Panc1 (cell line): ENCODE measurements at regions not wholly inside any gene's neighbourhood (a gene's known extent, or its start where the extent isn't known, plus 50 kb on each side); places are given as distances from the start of the nearest gene placed in this dataset.

Experiments used
- ATAC-seq: fragments of 200-7000 bp; cut with Tn5 transposase; 2 replicates; pipeline ENCODE4 v1.9.1; 2020; ENCODE audit warnings: mild to moderate bottlenecking, moderate library complexity
- BruUV-seq: library from RNA; stranded (reverse); fragments of 400-500 nt; replicated peaks from 2 replicates; lab custom pipeline; 2021; lab: Mats Ljungman, UMichigan
- CTCF ChIA-PET: fragments of 300-600 bp; sonication (Branson Sonifier 250); formaldehyde crosslinking; loops from one replicate; lab custom pipeline; 2022; ENCODE audit warnings: antibody characterized with exemption; lab: Charles Lee
- POLR2A ChIA-PET: fragments of 300-600 bp; sonication (Branson Sonifier 250); formaldehyde crosslinking; loops from one replicate; lab custom pipeline; 2022; ENCODE audit warnings: antibody characterized with exemption; lab: Charles Lee
- DNase-seq: peaks from one replicate; pipeline ENCODE4 v3.0.0-alpha.2; 2010; ENCODE audit warnings: low read depth, low spot score
- H3K27ac ChIP-seq: 2 replicates; pipeline ENCODE4 v1.5.1; 2011; ENCODE audit warnings: mild to moderate bottlenecking, low read length, inconsistent platforms
- H3K27me3 ChIP-seq: fragments of 200-500 bp; sonication (Bioruptor generic); 2 replicates; pipeline ENCODE4 v1.6.0; 2014; ENCODE audit warnings: low read length, inconsistent platforms; ENCODE audit not compliant: control insufficient read depth, insufficient read depth
- H3K36me3 ChIP-seq: fragments of 200-500 bp; sonication (Bioruptor generic); 2 replicates; pipeline ENCODE4 v1.5.1; 2014; ENCODE audit warnings: inconsistent platforms, mild to moderate bottlenecking, low read length, moderate library complexity; ENCODE audit not compliant: control insufficient read depth, insufficient read depth
- H3K4me1 ChIP-seq: 2 replicates; pipeline ENCODE4 v1.5.1; 2011; ENCODE audit warnings: inconsistent platforms, mild to moderate bottlenecking, low read length, moderate library complexity; ENCODE audit not compliant: control insufficient read depth, insufficient read depth
- H3K4me3 ChIP-seq, 2 experiments: 2 replicates each; pipeline ENCODE4 v1.5.1; 2011 to 2012; ENCODE audit warnings: low read depth in 2 of 2, low read length in 2 of 2, mild to moderate bottlenecking in 2 of 2, inconsistent platforms in 1 of 2, moderate library complexity in 1 of 2
- H3K9me3 ChIP-seq: fragments of 200-500 bp; sonication (Bioruptor generic); 2 replicates; pipeline ENCODE4 v1.5.1; 2014; ENCODE audit warnings: low read depth, mild to moderate bottlenecking, inconsistent platforms, low read length, moderate library complexity; ENCODE audit not compliant: control insufficient read depth, insufficient read depth
- POLR2AphosphoS5 ChIP-seq: IDR thresholded peaks from 2 replicates; pipeline ENCODE4 v1.6.1; 2012; ENCODE audit warnings: mild to moderate bottlenecking, low read depth, low read length, moderate library complexity
- SIN3A ChIP-seq: IDR thresholded peaks from 2 replicates; pipeline ENCODE4 v1.6.1; 2012; ENCODE audit warnings: low read depth, mild to moderate bottlenecking, low read length, moderate library complexity, borderline replicate concordance; ENCODE audit not compliant: insufficient read depth
- TCF7L2 ChIP-seq: IDR thresholded peaks from 2 replicates; pipeline ENCODE4 v1.6.1; 2011; ENCODE audit warnings: mild to moderate bottlenecking, low read depth, low read length, inconsistent platforms
- in situ Hi-C: cut with HindIII; loops from 2 replicates; pipeline ENCODE4 v1.10.0; 2016; ENCODE audit warnings: low sequenced_read_pairs, low pct_unique_long_range_greater_than_20kb
- intact Hi-C: fragments of 100-400 bp; cut with micrococcal nuclease; formaldehyde crosslinking; loops from one replicate; pipeline ENCODE4 v1.10.0; 2022; ENCODE audit not compliant: unreplicated experiment
- TF ChIP-seq, protein P1 (sequence below): fragments of 450-650 bp; IDR thresholded peaks from 2 replicates; pipeline ENCODE4 v1.5.1; 2017; ENCODE audit warnings: mild to moderate bottlenecking
- TF ChIP-seq, protein P2 (sequence below), 2 experiments: IDR thresholded peaks; 2 replicates each; pipeline ENCODE4 v1.6.1; 2011 to 2012; ENCODE audit warnings: low read depth in 2 of 2, control low read depth in 1 of 2, low read length in 1 of 2, mild to moderate bottlenecking in 1 of 2, moderate library complexity in 1 of 2; ENCODE audit not compliant: insufficient read depth in 1 of 2

- ChIA-PET POLR2A (no interaction called here), CTCF (no interaction called here)
- BruUV-seq, result no TSS peak
- Histone ChIP-seq H3K4me3 (no peak overlapping the region), H3K27me3 (no peaks in the 10 kb centered on the region; the same call in 1 of the 2 replicates), H3K36me3 (no peaks in the 10 kb centered on the region), H3K9me3 (no peaks in the 10 kb centered on the region), H3K4me1 (no peaks in the 10 kb centered on the region), H3K27ac (no peak overlapping the region)
- in situ Hi-C loops (no loop called here), intact Hi-C loops (no loop called here)
- ATAC-seq, result no peak
- TF ChIP-seq SIN3A (no peak), TCF7L2 (no peak), POLR2AphosphoS5 (no peak)
- TF ChIP-seq, protein P1, sequence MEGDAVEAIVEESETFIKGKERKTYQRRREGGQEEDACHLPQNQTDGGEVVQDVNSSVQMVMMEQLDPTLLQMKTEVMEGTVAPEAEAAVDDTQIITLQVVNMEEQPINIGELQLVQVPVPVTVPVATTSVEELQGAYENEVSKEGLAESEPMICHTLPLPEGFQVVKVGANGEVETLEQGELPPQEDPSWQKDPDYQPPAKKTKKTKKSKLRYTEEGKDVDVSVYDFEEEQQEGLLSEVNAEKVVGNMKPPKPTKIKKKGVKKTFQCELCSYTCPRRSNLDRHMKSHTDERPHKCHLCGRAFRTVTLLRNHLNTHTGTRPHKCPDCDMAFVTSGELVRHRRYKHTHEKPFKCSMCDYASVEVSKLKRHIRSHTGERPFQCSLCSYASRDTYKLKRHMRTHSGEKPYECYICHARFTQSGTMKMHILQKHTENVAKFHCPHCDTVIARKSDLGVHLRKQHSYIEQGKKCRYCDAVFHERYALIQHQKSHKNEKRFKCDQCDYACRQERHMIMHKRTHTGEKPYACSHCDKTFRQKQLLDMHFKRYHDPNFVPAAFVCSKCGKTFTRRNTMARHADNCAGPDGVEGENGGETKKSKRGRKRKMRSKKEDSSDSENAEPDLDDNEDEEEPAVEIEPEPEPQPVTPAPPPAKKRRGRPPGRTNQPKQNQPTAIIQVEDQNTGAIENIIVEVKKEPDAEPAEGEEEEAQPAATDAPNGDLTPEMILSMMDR, result no peak
- TF ChIP-seq, protein P2, sequence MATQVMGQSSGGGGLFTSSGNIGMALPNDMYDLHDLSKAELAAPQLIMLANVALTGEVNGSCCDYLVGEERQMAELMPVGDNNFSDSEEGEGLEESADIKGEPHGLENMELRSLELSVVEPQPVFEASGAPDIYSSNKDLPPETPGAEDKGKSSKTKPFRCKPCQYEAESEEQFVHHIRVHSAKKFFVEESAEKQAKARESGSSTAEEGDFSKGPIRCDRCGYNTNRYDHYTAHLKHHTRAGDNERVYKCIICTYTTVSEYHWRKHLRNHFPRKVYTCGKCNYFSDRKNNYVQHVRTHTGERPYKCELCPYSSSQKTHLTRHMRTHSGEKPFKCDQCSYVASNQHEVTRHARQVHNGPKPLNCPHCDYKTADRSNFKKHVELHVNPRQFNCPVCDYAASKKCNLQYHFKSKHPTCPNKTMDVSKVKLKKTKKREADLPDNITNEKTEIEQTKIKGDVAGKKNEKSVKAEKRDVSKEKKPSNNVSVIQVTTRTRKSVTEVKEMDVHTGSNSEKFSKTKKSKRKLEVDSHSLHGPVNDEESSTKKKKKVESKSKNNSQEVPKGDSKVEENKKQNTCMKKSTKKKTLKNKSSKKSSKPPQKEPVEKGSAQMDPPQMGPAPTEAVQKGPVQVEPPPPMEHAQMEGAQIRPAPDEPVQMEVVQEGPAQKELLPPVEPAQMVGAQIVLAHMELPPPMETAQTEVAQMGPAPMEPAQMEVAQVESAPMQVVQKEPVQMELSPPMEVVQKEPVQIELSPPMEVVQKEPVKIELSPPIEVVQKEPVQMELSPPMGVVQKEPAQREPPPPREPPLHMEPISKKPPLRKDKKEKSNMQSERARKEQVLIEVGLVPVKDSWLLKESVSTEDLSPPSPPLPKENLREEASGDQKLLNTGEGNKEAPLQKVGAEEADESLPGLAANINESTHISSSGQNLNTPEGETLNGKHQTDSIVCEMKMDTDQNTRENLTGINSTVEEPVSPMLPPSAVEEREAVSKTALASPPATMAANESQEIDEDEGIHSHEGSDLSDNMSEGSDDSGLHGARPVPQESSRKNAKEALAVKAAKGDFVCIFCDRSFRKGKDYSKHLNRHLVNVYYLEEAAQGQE (IDR thresholded peaks at IDR 0.05; ENCODE audit: insufficient read depth in 1 of 2, low read depth in 2 of 2, low read length in 1 of 2), result no peak
- no peak for DNase-seq
These were observed 106.0 kb upstream of the SYT6 start for GRCh38 chr1:114259511-114260160.

DNA sequence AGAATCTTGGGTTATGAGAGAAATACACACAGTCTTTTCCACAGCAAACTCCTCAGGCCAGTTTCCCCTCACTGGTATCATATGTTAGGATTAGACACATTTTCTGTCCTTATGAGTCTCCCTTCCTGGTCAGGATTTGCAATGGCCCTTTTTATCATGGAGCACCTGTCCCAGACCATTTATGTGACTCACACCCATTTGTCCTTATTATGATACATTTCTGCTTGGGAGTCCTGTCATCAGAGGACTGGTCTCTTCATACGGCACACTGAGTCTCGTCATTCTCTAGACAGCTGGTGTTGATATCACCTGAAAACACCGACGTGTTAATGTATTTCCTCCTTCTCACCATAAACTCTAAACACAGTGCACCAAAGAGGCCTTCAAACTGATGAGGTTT is 105.0 kb upstream of the SYT6 start:
- Histone ChIP-seq H3K36me3 (no peaks in the 10 kb centered on the region), H3K4me1 (no peaks in the 10 kb centered on the region), H3K9me3 (no peaks in the 10 kb centered on the region), H3K4me3 (no peak overlapping the region), H3K27me3 (no peaks in the 10 kb centered on the region; the same call in 1 of the 2 replicates), H3K27ac (no peak overlapping the region)
- in situ Hi-C loops (no loop called here), intact Hi-C loops (no loop called here)
- TF ChIP-seq TCF7L2, result no peak
- TF ChIP-seq, protein P2 (IDR thresholded peaks at IDR 0.05; ENCODE audit: insufficient read depth in 1 of 2, low read depth in 2 of 2, low read length in 1 of 2), result no peak
- TF ChIP-seq SIN3A, result no peak
- TF ChIP-seq, protein P1, result no peak
- TF ChIP-seq POLR2AphosphoS5, result no peak
- ATAC-seq, result no peak
- CTCF ChIA-PET, result no interaction called here
- BruUV-seq, result no TSS peak
- no peak for DNase-seq
- POLR2A ChIA-PET, result no interaction called here
